Smooth muscle cell (in vitro differentiated cells): ENCODE measurements at regions not wholly inside any gene's neighbourhood (a gene's known extent, or its start where the extent isn't known, plus 50 kb on each side); places are given as distances from the start of the nearest gene placed in this dataset.
A peak's percentile ranks its signal among the peaks of the same experiment; 100 is the strongest.

ENCODE experiments used
- DNase-seq: peaks from one replicate; lab custom pipeline; 2025; ENCODE audit not compliant: unreplicated experiment; lab: John Stamatoyannopoulos, UW
- H2AFZ ChIP-seq: fragments of 200-600 bp; sonication (generic); 2 replicates; pipeline ENCODE4 v1.6.0; 2016; ENCODE audit warnings: antibody characterized with exemption, low read depth, mild to moderate bottlenecking
- H3F3A ChIP-seq: fragments of 200-600 bp; sonication (generic); 2 replicates; pipeline ENCODE4 v1.6.0; 2017; ENCODE audit warnings: antibody characterized with exemption, low read depth
- H3K27ac ChIP-seq: fragments of 200-600 bp; sonication (generic); 2 replicates; pipeline ENCODE4 v1.5.1; 2016; ENCODE audit warnings: low read depth, mild to moderate bottlenecking
- H3K27me3 ChIP-seq: fragments of 200-600 bp; sonication (generic); 2 replicates; pipeline ENCODE4 v1.6.1; 2016; ENCODE audit warnings: low read depth, mild to moderate bottlenecking
- H3K36me3 ChIP-seq: fragments of 200-600 bp; sonication (generic); 2 replicates; pipeline ENCODE4 v1.5.1; 2016; ENCODE audit warnings: low read depth
- H3K4me1 ChIP-seq: fragments of 200-600 bp; sonication (generic); 2 replicates; pipeline ENCODE4 v1.5.1; 2016; ENCODE audit warnings: low read depth
- H3K4me2 ChIP-seq: fragments of 200-600 bp; sonication (generic); 2 replicates; pipeline ENCODE4 v1.6.0; 2016; ENCODE audit warnings: mild to moderate bottlenecking
- H3K4me3 ChIP-seq: fragments of 200-600 bp; sonication (generic); 2 replicates; pipeline ENCODE4 v1.5.1; 2016; ENCODE audit warnings: mild to moderate bottlenecking
- H3K79me2 ChIP-seq: fragments of 200-600 bp; sonication (generic); 2 replicates; pipeline ENCODE4 v1.6.0; 2016; ENCODE audit warnings: low read depth, mild to moderate bottlenecking
- H3K9ac ChIP-seq: fragments of 200-600 bp; sonication (generic); 2 replicates; pipeline ENCODE4 v1.6.0; 2016; ENCODE audit warnings: low read depth
- H3K9me3 ChIP-seq: fragments of 200-600 bp; sonication (generic); replicated peaks from 2 replicates; pipeline ENCODE4 v1.5.1; 2016; ENCODE audit warnings: low read depth
- H4K20me1 ChIP-seq: fragments of 200-600 bp; sonication (generic); 2 replicates; pipeline ENCODE4 v1.6.0; 2016; ENCODE audit warnings: low read depth
- WGBS: methylation state at CpG from one replicate; pipeline ENCODE4 v1.1.7; 2016; ENCODE audit warnings: low lambda C conversion rate; 5-methylcytosine and 5-hydroxymethylcytosine counted together
- TF ChIP-seq, protein P1 (sequence below): fragments of 200-600 bp; sonication (generic); IDR thresholded peaks from 2 replicates; pipeline ENCODE4 v1.5.1; 2017; ENCODE audit warnings: borderline replicate concordance, mild to moderate bottlenecking, antibody characterized with exemption; ENCODE audit not compliant: insufficient read depth, poor library complexity, severe bottlenecking

GRCh38 chr6:11902527-11902926 lies 109.6 kb upstream of the HIVEP1 start:
- Histone ChIP-seq H3F3A (no peaks in the 10 kb centered on the region), H4K20me1 (no peaks in the 10 kb centered on the region), H3K27ac (no peak overlapping the region), H3K36me3 (no peaks in the 10 kb centered on the region), H3K9ac (no peak overlapping the region), H3K27me3 (no peaks in the 10 kb centered on the region), H3K9me3 (no peaks in the 10 kb centered on the region), H3K4me3 (no peak overlapping the region), H3K79me2 (no peaks in the 10 kb centered on the region), H3K4me2 (no peak overlapping the region), H3K4me1 (peaks cover 9% of the 10 kb centered on the region), H2AFZ (no peak overlapping the region)
- TF ChIP-seq, protein P1, sequence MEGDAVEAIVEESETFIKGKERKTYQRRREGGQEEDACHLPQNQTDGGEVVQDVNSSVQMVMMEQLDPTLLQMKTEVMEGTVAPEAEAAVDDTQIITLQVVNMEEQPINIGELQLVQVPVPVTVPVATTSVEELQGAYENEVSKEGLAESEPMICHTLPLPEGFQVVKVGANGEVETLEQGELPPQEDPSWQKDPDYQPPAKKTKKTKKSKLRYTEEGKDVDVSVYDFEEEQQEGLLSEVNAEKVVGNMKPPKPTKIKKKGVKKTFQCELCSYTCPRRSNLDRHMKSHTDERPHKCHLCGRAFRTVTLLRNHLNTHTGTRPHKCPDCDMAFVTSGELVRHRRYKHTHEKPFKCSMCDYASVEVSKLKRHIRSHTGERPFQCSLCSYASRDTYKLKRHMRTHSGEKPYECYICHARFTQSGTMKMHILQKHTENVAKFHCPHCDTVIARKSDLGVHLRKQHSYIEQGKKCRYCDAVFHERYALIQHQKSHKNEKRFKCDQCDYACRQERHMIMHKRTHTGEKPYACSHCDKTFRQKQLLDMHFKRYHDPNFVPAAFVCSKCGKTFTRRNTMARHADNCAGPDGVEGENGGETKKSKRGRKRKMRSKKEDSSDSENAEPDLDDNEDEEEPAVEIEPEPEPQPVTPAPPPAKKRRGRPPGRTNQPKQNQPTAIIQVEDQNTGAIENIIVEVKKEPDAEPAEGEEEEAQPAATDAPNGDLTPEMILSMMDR = no peak
- 97% methylated on average over 2 of the region's 2 CpGs for WGBS
- no peak for DNase-seq

DNA sequence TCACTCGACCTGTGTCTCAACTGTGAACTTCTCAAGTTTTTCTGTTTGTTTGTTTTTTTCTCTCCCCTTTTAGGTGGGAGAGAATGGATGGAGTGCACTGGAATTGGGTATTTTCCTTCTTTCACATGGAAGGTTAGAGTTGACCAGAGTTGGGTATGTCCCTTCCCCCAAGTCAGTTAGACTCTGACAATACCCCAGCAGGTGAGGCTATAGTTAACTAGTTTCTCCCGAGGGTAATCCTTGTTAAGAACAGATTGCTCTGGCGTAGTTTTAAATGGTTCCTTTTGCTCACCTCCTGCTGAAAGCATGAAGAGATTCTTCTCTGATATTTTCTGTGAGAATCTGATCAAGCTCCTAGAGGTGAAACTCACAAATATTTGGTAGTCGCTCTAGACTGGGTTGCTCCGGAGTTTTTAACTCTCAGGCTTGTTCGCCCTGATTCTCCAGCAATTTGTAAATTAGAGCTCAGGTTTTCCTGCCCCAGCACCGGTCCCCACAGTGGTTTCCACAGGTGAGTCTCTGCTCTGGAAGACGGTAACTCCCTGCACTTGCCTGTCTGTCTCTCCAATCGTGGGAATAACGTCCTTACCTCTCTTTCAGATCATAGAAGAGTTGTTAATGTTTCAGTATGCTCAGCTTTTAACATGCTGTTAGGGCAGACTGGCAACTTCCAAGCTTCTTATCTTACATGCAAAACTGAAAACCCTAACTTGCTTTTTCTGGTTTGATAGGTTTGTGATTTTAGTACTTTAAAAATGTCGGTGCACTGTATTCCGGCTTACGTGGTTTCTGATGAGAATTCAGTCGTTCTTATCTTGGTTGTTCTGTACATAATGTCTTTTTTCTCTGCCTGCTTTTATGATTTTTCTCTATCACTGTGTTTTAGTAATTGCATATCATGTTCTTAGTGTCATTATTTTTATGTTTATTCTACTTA lies 111.2 kb upstream of the HIVEP1 start:
- TF ChIP-seq, protein P1 = no peak
- 49% methylated on average over 14 of the region's 14 CpGs for WGBS
- no peaks in the 10 kb centered on the region for H3K9me3 ChIP-seq

GRCh38 chr6:11899645-11900044 lies 112.5 kb upstream of the HIVEP1 start:
- no peak for DNase-seq
- no peaks in the 10 kb centered on the region for H3F3A ChIP-seq
- TF ChIP-seq, protein P1 = no peak
- no peak overlapping the region for H2AFZ ChIP-seq
- H3K9ac ChIP-seq = no peak overlapping the region
- H4K20me1 ChIP-seq = no peaks in the 10 kb centered on the region
- H3K27me3 ChIP-seq = no peaks in the 10 kb centered on the region
- H3K9me3 ChIP-seq = no peaks in the 10 kb centered on the region
- no peak overlapping the region for H3K4me2 ChIP-seq
- H3K36me3 ChIP-seq = no peaks in the 10 kb centered on the region
- WGBS = 97% methylated on average over 1 of the region's 1 CpG
- no peak overlapping the region for H3K27ac ChIP-seq
- peaks cover 9% of the 10 kb centered on the region for H3K4me1 ChIP-seq
- H3K79me2 ChIP-seq = no peaks in the 10 kb centered on the region
- H3K4me3 ChIP-seq = no peak overlapping the region

More for the DNA sequence above, 111.2 kb upstream of the HIVEP1 start:
- peak overlapping the region; percentile 12 for H3K4me3 ChIP-seq
- no peak overlapping the region for H3K27ac ChIP-seq
- peaks cover 9% of the 10 kb centered on the region for H3K4me1 ChIP-seq
- DNase-seq = no peak
- no peaks in the 10 kb centered on the region for H3K36me3 ChIP-seq
- no peak overlapping the region for H3K9ac ChIP-seq
- H3F3A ChIP-seq = no peaks in the 10 kb centered on the region
- H3K79me2 ChIP-seq = no peaks in the 10 kb centered on the region
- no peaks in the 10 kb centered on the region for H4K20me1 ChIP-seq
- peak overlapping the region; percentile 69 for H3K4me2 ChIP-seq
- peak overlapping the region; percentile 61 for H2AFZ ChIP-seq
- no peaks in the 10 kb centered on the region for H3K27me3 ChIP-seq
